HepG2 (cell line): ENCODE measurements at regions not wholly inside any gene's neighbourhood (a gene's known extent, or its start where the extent isn't known, plus 50 kb on each side); places are given as distances from the start of the nearest gene placed in this dataset.

Source experiments
- ATAC-seq: fragments of 200-7000 bp; cut with Tn5 transposase; 3 replicates; pipeline ENCODE4 v1.9.1; 2020; ENCODE audit warnings: mild to moderate bottlenecking, moderate library complexity
- BruUV-seq: library from RNA; stranded (reverse); fragments of 400-500 nt; replicated peaks from 2 replicates; lab custom pipeline; 2021; lab: Mats Ljungman, UMichigan
- CTCF ChIA-PET: fragments of 300-600 bp; formaldehyde crosslinking; extraction: SDS; loops from one replicate; lab custom pipeline; 2021; ENCODE audit warnings: low total read pairs, inconsistent platforms, low intra/inter-chr PET ratio; lab: Yijun Ruan, JAX
- POLR2A ChIA-PET: fragments of 350-600 bp; sonication (Branson Sonifier 250); formaldehyde crosslinking; loops from one replicate; lab custom pipeline; 2020; ENCODE audit warnings: antibody characterized with exemption, inconsistent platforms; lab: Yijun Ruan, JAX
- DNase-seq: peaks from one replicate; pipeline ENCODE4 v3.0.0-alpha.2; 2015; ENCODE audit warnings: low spot score
- FAIRE-seq: peaks from 3 replicates; lab custom pipeline; 2011; peaks lifted over from hg19 to GRCh38; lab: Jason Lieb, UNC
- H2AFZ ChIP-seq: one replicate; pipeline ENCODE4 v1.6.1; 2011; ENCODE audit warnings: low read length, inconsistent platforms
- H3K27ac ChIP-seq: fragments of 300-600 bp; 3 replicates; pipeline ENCODE4 v1.8.0; 2011; ENCODE audit warnings: mixed run types, mild to moderate bottlenecking, mixed read lengths, low read length, inconsistent platforms; ENCODE audit not compliant: insufficient read depth; ENCODE audit errors: extremely low read length
- H3K27me3 ChIP-seq, 2 experiments: fragments of 200-600 bp in 1 of 2; 2 replicates in 1 of 2; 3 replicates in 1 of 2; pipeline versions ENCODE4 v1.6.0 to v1.8.0; 2011; ENCODE audit warnings: low read length in 2 of 2, mild to moderate bottlenecking in 2 of 2, moderate library complexity in 2 of 2, inconsistent platforms in 1 of 2; ENCODE audit not compliant: insufficient read depth in 2 of 2, control insufficient read depth in 1 of 2
- H3K36me3 ChIP-seq, 2 experiments: fragments of 200-600 bp in 1 of 2; replicated peaks in 1 of 2; 2 replicates in 1 of 2; 3 replicates in 1 of 2; pipeline versions ENCODE4 v1.5.1 to v1.8.0; 2011; ENCODE audit warnings: low read length in 2 of 2, inconsistent platforms in 1 of 2; ENCODE audit not compliant: insufficient read depth in 2 of 2, control insufficient read depth in 1 of 2
- H3K4me1 ChIP-seq: 2 replicates; pipeline ENCODE4 v1.5.1; 2012; ENCODE audit warnings: low read length, inconsistent platforms; ENCODE audit not compliant: insufficient read depth
- H3K4me2 ChIP-seq: 2 replicates; pipeline ENCODE4 v1.6.0; 2011; ENCODE audit warnings: low read depth, low read length, inconsistent platforms
- H3K4me3 ChIP-seq, 3 experiments: fragments of 200-600 bp in 1 of 3; sonication (generic), shearing (Covaris generic) in 1 of 3; replicated peaks in 1 of 3; 2 replicates each; pipeline ENCODE4 v1.5.1; 2011 to 2016; ENCODE audit warnings: low read length in 3 of 3, inconsistent platforms in 2 of 3, low read depth in 2 of 3, mild to moderate bottlenecking in 2 of 3, control low read depth in 1 of 3, mixed read lengths in 1 of 3; ENCODE audit not compliant: insufficient read depth in 1 of 3
- H3K79me2 ChIP-seq: one replicate; pipeline ENCODE4 v1.6.1; 2011; ENCODE audit warnings: low read length, inconsistent platforms; ENCODE audit not compliant: insufficient read depth
- H3K9ac ChIP-seq: 2 replicates; pipeline ENCODE4 v1.6.0; 2011; ENCODE audit warnings: mild to moderate bottlenecking, low read depth, low read length, inconsistent platforms; ENCODE audit not compliant: insufficient read depth
- H3K9me3 ChIP-seq: 2 replicates; pipeline ENCODE4 v1.5.1; 2012; ENCODE audit warnings: mild to moderate bottlenecking, low read length
- H4K20me1 ChIP-seq: 2 replicates; pipeline ENCODE4 v1.6.0; 2011; ENCODE audit warnings: inconsistent platforms, mild to moderate bottlenecking, low read length, moderate library complexity; ENCODE audit not compliant: insufficient read depth
- BRD4 ChIP-seq: sonication (generic); formaldehyde crosslinking; IDR thresholded peaks from 2 replicates; pipeline ENCODE4 v1.4.0; 2020; ENCODE audit warnings: missing genetic modification reagents
- FOXJ3 ChIP-seq: sonication (generic); formaldehyde crosslinking; IDR thresholded peaks from 2 replicates; pipeline ENCODE4 v1.4.0; 2020; ENCODE audit warnings: missing genetic modification reagents, mild to moderate bottlenecking, borderline replicate concordance
- FOXK1 ChIP-seq: sonication (generic); formaldehyde crosslinking; IDR thresholded peaks from 2 replicates; pipeline ENCODE4 v1.4.0; 2020; ENCODE audit warnings: low read depth, missing genetic modification reagents, borderline replicate concordance
- HNF4G ChIP-seq, 2 experiments: sonication (generic) in 1 of 2; formaldehyde crosslinking in 1 of 2; IDR thresholded peaks; 2 replicates each; pipeline versions ENCODE4 v1.4.0 to v1.6.1; 2011 to 2020; ENCODE audit warnings: borderline replicate concordance in 2 of 2, low read depth in 2 of 2, mild to moderate bottlenecking in 2 of 2, low read length in 1 of 2, missing genetic modification reagents in 1 of 2, moderate library complexity in 1 of 2
- KLF6 ChIP-seq: IDR thresholded peaks from 2 replicates; pipeline ENCODE4 v1.8.0; 2016; ENCODE audit warnings: missing biosample characterization, missing genetic modification reagents
- MTF2 ChIP-seq: sonication (generic); formaldehyde crosslinking; IDR thresholded peaks from 2 replicates; pipeline ENCODE4 v1.5.0; 2020; ENCODE audit warnings: missing genetic modification reagents, borderline replicate concordance
- NCOA1 ChIP-seq: sonication (generic); formaldehyde crosslinking; IDR thresholded peaks from 2 replicates; pipeline ENCODE4 v1.9.0; 2021; ENCODE audit warnings: missing genetic modification reagents
- PLSCR1 ChIP-seq: sonication (generic); formaldehyde crosslinking; IDR thresholded peaks from 2 replicates; pipeline ENCODE4 v1.5.0; 2020; ENCODE audit warnings: missing genetic modification reagents, mild to moderate bottlenecking, borderline replicate concordance
- RORA ChIP-seq: sonication (generic); formaldehyde crosslinking; IDR thresholded peaks from 2 replicates; pipeline ENCODE4 v1.5.0; 2020; ENCODE audit warnings: mild to moderate bottlenecking, missing genetic modification reagents, moderate library complexity
- SP5 ChIP-seq: IDR thresholded peaks from 2 replicates; pipeline ENCODE4 v1.6.1; 2016; ENCODE audit warnings: low read depth, borderline replicate concordance
- THRA ChIP-seq: sonication (generic); formaldehyde crosslinking; IDR thresholded peaks from 2 replicates; pipeline ENCODE4 v1.4.0; 2020; ENCODE audit warnings: missing genetic modification reagents, borderline replicate concordance
- ZNF326 ChIP-seq: sonication (generic); formaldehyde crosslinking; IDR thresholded peaks from 2 replicates; pipeline ENCODE4 v1.4.0; 2020; ENCODE audit warnings: missing genetic modification reagents, borderline replicate concordance
- ZNF589 ChIP-seq: sonication (generic); formaldehyde crosslinking; conservative IDR thresholded peaks from 2 replicates; pipeline ENCODE4 v1.8.0; 2022; ENCODE audit warnings: mild to moderate bottlenecking, moderate library complexity, missing genetic modification reagents
- ZSCAN9 ChIP-seq: IDR thresholded peaks from 2 replicates; pipeline ENCODE4 v1.6.1; 2016; ENCODE audit warnings: borderline replicate concordance
- WGBS: methylation state at CpG from one replicate; pipeline ENCODE4 v1.1.6; 2017; ENCODE audit warnings: low lambda C conversion rate; 5-methylcytosine and 5-hydroxymethylcytosine counted together
- in situ Hi-C: cut with HindIII; loops from 2 replicates; pipeline ENCODE4 v1.10.0; 2017; ENCODE audit warnings: low pct_unique_long_range_greater_than_20kb; ENCODE audit not compliant: extremely low pct_ligation_motif_present
- intact Hi-C: fragments of 100-400 bp; cut with micrococcal nuclease; formaldehyde crosslinking; loops from one replicate; pipeline ENCODE4 v1.10.0; 2022; ENCODE audit not compliant: unreplicated experiment
- TF ChIP-seq, protein P1 (sequence below): sonication (generic); formaldehyde crosslinking; conservative IDR thresholded peaks from 2 replicates; pipeline ENCODE4 v1.4.0; 2020; ENCODE audit warnings: missing genetic modification reagents
- TF ChIP-seq, protein P2 (sequence below): sonication (generic); formaldehyde crosslinking; IDR thresholded peaks from 2 replicates; pipeline ENCODE4 v1.5.0; 2020; ENCODE audit warnings: mild to moderate bottlenecking, missing genetic modification reagents

- H3K9ac ChIP-seq: no peak overlapping the region
- H3K4me3 ChIP-seq: no peak overlapping the region
- peaks cover 5% of the 10 kb centered on the region for H3K4me1 ChIP-seq
- no peak overlapping the region for H3K27ac ChIP-seq
- TF ChIP-seq THRA (CRISPR knock-in tag): no peak
- TF ChIP-seq, protein P1, sequence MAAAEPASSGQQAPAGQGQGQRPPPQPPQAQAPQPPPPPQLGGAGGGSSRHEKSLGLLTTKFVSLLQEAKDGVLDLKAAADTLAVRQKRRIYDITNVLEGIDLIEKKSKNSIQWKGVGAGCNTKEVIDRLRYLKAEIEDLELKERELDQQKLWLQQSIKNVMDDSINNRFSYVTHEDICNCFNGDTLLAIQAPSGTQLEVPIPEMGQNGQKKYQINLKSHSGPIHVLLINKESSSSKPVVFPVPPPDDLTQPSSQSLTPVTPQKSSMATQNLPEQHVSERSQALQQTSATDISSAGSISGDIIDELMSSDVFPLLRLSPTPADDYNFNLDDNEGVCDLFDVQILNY (CRISPR knock-in tag): no peak
- no peak for TF ChIP-seq RORA (CRISPR knock-in tag)
- TF ChIP-seq SP5: no peak
- TF ChIP-seq ZNF326 (CRISPR knock-in tag): no peak
- TF ChIP-seq, protein P2, sequence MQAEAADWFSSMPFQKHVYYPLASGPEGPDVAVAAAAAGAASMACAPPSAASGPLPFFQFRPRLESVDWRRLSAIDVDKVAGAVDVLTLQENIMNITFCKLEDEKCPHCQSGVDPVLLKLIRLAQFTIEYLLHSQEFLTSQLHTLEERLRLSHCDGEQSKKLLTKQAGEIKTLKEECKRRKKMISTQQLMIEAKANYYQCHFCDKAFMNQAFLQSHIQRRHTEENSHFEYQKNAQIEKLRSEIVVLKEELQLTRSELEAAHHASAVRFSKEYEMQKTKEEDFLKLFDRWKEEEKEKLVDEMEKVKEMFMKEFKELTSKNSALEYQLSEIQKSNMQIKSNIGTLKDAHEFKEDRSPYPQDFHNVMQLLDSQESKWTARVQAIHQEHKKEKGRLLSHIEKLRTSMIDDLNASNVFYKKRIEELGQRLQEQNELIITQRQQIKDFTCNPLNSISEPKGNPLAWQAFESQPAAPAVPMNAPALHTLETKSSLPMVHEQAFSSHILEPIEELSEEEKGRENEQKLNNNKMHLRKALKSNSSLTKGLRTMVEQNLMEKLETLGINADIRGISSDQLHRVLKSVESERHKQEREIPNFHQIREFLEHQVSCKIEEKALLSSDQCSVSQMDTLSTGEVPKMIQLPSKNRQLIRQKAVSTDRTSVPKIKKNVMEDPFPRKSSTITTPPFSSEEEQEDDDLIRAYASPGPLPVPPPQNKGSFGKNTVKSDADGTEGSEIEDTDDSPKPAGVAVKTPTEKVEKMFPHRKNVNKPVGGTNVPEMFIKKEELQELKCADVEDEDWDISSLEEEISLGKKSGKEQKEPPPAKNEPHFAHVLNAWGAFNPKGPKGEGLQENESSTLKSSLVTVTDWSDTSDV (CRISPR knock-in tag): no peak
- no peak for TF ChIP-seq FOXK1 (CRISPR knock-in tag)
- TF ChIP-seq BRD4: no peak
- no peak for TF ChIP-seq HNF4G (IDR thresholded peaks at IDR 0.05; ENCODE audit: borderline replicate concordance, low read depth, low read length)
- TF ChIP-seq HNF4G (CRISPR knock-in tag; IDR thresholded peaks at IDR 0.05; ENCODE audit: borderline replicate concordance, low read depth): no peak
- TF ChIP-seq ZNF589 (CRISPR knock-in tag): no peak
- no peak for TF ChIP-seq MTF2 (CRISPR knock-in tag)
- TF ChIP-seq FOXJ3: no peak
- no peak for TF ChIP-seq PLSCR1 (CRISPR knock-in tag)
- TF ChIP-seq KLF6 (CRISPR knock-in tag): no peak
- no peak for TF ChIP-seq ZSCAN9 (CRISPR knock-in tag)
- TF ChIP-seq NCOA1 (CRISPR knock-in tag): no peak
- H3K36me3 ChIP-seq: no peaks in the 10 kb centered on the region
- BruUV-seq: no TSS peak
- H2AFZ ChIP-seq: no peak overlapping the region
- no peaks in the 10 kb centered on the region for H3K9me3 ChIP-seq
- in situ Hi-C loops: no loop called here
- no peaks in the 10 kb centered on the region for H4K20me1 ChIP-seq
- ATAC-seq (no peak), FAIRE-seq (no peak), DNase-seq (no peak)
- no peak overlapping the region for H3K4me2 ChIP-seq
- POLR2A ChIA-PET: no interaction called here
- peaks cover 0 to 13% of the 10 kb centered on the region in 2 experiments; a peak in 2 of 5 replicates for H3K27me3 ChIP-seq
- intact Hi-C loops: no loop called here
- H3K79me2 ChIP-seq: no peaks in the 10 kb centered on the region
- CTCF ChIA-PET: no interaction called here
- 0% methylated on average over 2 of the region's 2 CpGs for whole genome bisulfite sequencing
These were observed 636.6 kb downstream of the MED13L start for GRCh38 chr12:115640929-115641328.
